Naive thymus-derived CD8-positive, alpha-beta T cell (primary cell): ENCODE measurements at regions not wholly inside any gene's neighbourhood (a gene's known extent, or its start where the extent isn't known, plus 50 kb on each side); places are given as distances from the start of the nearest gene placed in this dataset.

Experiments
- ATAC-seq, 2 donors: fragments of 150-1000 bp; cut with Tn5 transposase in 1 of 2; sonication (Bioruptor Pico), chemical (Tn5 transposase) in 1 of 2; 1 replicate in 1 of 2; 2 replicates in 1 of 2; pipeline ENCODE4 v1.10.0; 2021; ENCODE audit warnings: mild to moderate bottlenecking in 2 of 2, moderate library complexity in 2 of 2
- POLR2A ChIA-PET: fragments of 350-600 bp; sonication (Branson Sonifier 250); formaldehyde crosslinking; loops from one replicate; lab custom pipeline; 2021; ENCODE audit warnings: antibody characterized with exemption; lab: Charles Lee
- DNase-seq, 10 donors: peaks; one replicate each; pipeline versions ENCODE4 v3.0.0 to v3.0.0-alpha.2; 2020 to 2022
- H3K27ac Mint-ChIP-seq, 10 donors: one replicate each; pipeline ENCODE4 v1.8.0; 2020 to 2022; ENCODE audit warnings: mild to moderate bottlenecking in 10 of 10, mixed read lengths in 10 of 10, moderate library complexity in 4 of 10, inconsistent platforms in 1 of 10
- H3K27me3 Mint-ChIP-seq, 5 donors: one replicate each; pipeline ENCODE4 v1.8.0; 2021 to 2022; ENCODE audit warnings: mixed read lengths in 5 of 5
- H3K36me3 Mint-ChIP-seq, 3 donors: one replicate each; pipeline ENCODE4 v1.8.0; 2020 to 2022; ENCODE audit warnings: mixed read lengths in 3 of 3, mild to moderate bottlenecking in 2 of 3, inconsistent platforms in 1 of 3
- H3K4me1 Mint-ChIP-seq, 4 donors: one replicate each; pipeline ENCODE4 v1.8.0; 2021 to 2022; ENCODE audit warnings: mixed read lengths in 4 of 4
- H3K4me3 Mint-ChIP-seq, 10 donors: one replicate each; pipeline ENCODE4 v1.8.0; 2020 to 2022; ENCODE audit warnings: mild to moderate bottlenecking in 10 of 10, mixed read lengths in 10 of 10, moderate library complexity in 6 of 10, inconsistent platforms in 1 of 10
- H3K9me3 Mint-ChIP-seq, 9 donors: one replicate each; pipeline ENCODE4 v1.8.0; 2020 to 2022; ENCODE audit warnings: mixed read lengths in 9 of 9, mild to moderate bottlenecking in 3 of 9, inconsistent platforms in 1 of 9, moderate library complexity in 1 of 9

DNA sequence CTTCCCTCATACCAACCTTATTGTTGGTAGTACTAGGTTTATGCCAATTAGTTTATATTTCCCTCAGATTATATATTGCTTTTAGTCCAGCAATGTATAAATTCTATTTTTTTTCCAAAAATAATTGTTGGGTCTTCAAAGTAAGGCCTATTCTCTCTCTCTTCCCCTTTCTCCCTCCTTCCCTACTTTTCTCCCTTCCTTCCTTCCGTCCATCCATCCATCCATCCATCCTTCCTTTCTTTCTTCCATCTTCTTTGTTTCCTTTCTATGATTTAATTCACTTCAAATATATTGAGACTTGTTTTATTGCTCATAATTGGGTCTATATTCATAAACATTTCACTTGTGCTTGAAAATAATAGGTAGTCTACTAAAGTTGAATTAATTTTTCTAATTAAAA is 1259.2 kb downstream of the FSCB start:
- POLR2A ChIA-PET, result no interaction called here
- H3K27ac Mint-ChIP-seq, result no peak overlapping the region
- ATAC-seq, result no peak
- H3K4me3 Mint-ChIP-seq, result no peak overlapping the region
- no peaks in the 10 kb centered on the region for H3K27me3 Mint-ChIP-seq
- DNase-seq, result no peak
- no peaks in the 10 kb centered on the region for H3K4me1 Mint-ChIP-seq
- peaks cover 0 to 17% (median 10%) of the 10 kb centered on the region in 9 donors for H3K9me3 Mint-ChIP-seq
- no peaks in the 10 kb centered on the region for H3K36me3 Mint-ChIP-seq

GRCh38 chr14:43244142-43244625 is 1262.9 kb downstream of the FSCB start:
- POLR2A ChIA-PET, result no interaction called here
- peaks cover 4 to 19% (median 12%) of the 10 kb centered on the region in 9 donors for H3K9me3 Mint-ChIP-seq

DNA sequence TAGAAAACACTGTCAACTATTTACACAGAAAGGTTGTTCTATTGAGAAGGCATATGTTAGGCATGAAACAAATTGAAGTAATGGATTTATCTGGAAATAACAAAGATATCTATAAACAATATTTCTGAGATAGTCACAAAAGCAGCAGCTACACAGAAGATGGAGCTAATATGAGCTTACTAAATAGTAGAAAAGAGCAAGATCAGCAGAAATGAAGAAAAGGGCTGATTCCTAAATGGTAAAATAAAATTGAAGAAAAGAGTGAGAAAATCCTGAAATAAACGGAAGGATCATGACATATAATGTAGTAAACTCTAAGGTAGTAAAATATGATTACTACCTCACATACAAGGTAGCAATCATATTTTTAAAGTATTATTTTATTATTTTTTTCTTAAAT is 1263.9 kb downstream of the FSCB start:
- Mint-ChIP-seq H3K4me1 (no peaks in the 10 kb centered on the region), H3K27me3 (no peaks in the 10 kb centered on the region), H3K27ac (no peak overlapping the region), H3K36me3 (no peaks in the 10 kb centered on the region), H3K9me3 (peaks cover 2 to 23% (median 14%) of the 10 kb centered on the region in 9 donors), H3K4me3 (no peak overlapping the region)
- POLR2A ChIA-PET, result no interaction called here
- DNase-seq (no peak), ATAC-seq (no peak)

More at GRCh38 chr14:43244142-43244625, 1262.9 kb downstream of the FSCB start:
- H3K27ac Mint-ChIP-seq, result no peak overlapping the region
- H3K4me3 Mint-ChIP-seq, result no peak overlapping the region
- no peak for ATAC-seq
- no peaks in the 10 kb centered on the region for H3K36me3 Mint-ChIP-seq
- no peaks in the 10 kb centered on the region for H3K4me1 Mint-ChIP-seq
- DNase-seq, result no peak
- H3K27me3 Mint-ChIP-seq, result no peaks in the 10 kb centered on the region

DNA sequence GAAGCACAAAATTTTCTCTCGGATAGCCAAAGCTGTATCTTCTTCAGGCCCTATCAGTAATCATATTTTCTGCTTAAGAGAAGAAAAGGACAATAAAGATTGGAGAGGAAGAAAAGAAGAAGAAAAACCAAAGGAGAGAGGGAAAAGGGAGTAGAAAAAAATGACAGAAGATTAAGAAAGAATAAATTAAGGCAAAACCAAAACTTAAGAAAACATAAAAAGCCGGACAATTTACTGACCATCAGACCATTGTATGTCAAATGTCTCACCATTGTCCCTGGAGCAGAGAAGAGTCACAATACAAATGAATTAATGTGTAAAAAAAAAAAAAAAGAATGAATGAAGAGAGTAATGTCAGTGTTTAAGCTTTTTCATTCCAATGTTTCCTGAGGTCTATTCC is 1274.8 kb downstream of the FSCB start:
- no peak overlapping the region for H3K27ac Mint-ChIP-seq
- DNase-seq (no peak), ATAC-seq (no peak)
- H3K4me3 Mint-ChIP-seq, result no peak overlapping the region
- H3K36me3 Mint-ChIP-seq, result peaks cover 0 to 8% (median 0%) of the 10 kb centered on the region in 3 donors
- peaks cover 3 to 38% (median 14%) of the 10 kb centered on the region in 9 donors for H3K9me3 Mint-ChIP-seq
- no peaks in the 10 kb centered on the region for H3K27me3 Mint-ChIP-seq
- H3K4me1 Mint-ChIP-seq, result no peaks in the 10 kb centered on the region
- POLR2A ChIA-PET, result no interaction called here

GRCh38 chr14:43215524-43215923 is 1291.6 kb downstream of the FSCB start:
- no peak overlapping the region for H3K27ac Mint-ChIP-seq
- H3K4me3 Mint-ChIP-seq, result no peak overlapping the region
- H3K27me3 Mint-ChIP-seq, result no peaks in the 10 kb centered on the region
- no peak for ATAC-seq
- DNase-seq, result no peak
- peaks cover 0 to 15% (median 7%) of the 10 kb centered on the region in 9 donors for H3K9me3 Mint-ChIP-seq
- no peaks in the 10 kb centered on the region for H3K4me1 Mint-ChIP-seq
- no peaks in the 10 kb centered on the region for H3K36me3 Mint-ChIP-seq
- POLR2A ChIA-PET, result no interaction called here

- ATAC-seq, result no peak
- H3K27me3 Mint-ChIP-seq, result no peaks in the 10 kb centered on the region
- POLR2A ChIA-PET, result no interaction called here
- H3K9me3 Mint-ChIP-seq, result peaks cover 2 to 21% (median 6%) of the 10 kb centered on the region in 9 donors
- no peak for DNase-seq
- no peaks in the 10 kb centered on the region for H3K36me3 Mint-ChIP-seq
- no peak overlapping the region for H3K4me3 Mint-ChIP-seq
- H3K4me1 Mint-ChIP-seq, result no peaks in the 10 kb centered on the region
- H3K27ac Mint-ChIP-seq, result no peak overlapping the region
These were observed 1299.9 kb downstream of the FSCB start for GRCh38 chr14:43207189-43207588.

- Mint-ChIP-seq H3K4me1 (no peaks in the 10 kb centered on the region), H3K27ac (no peak overlapping the region)
These were observed 1302.3 kb downstream of the FSCB start for GRCh38 chr14:43204816-43205215.

GRCh38 chr14:43200519-43200918 is 1306.6 kb downstream of the FSCB start:
- H3K27me3 Mint-ChIP-seq, result no peaks in the 10 kb centered on the region
- H3K36me3 Mint-ChIP-seq, result no peaks in the 10 kb centered on the region
- ATAC-seq, result no peak
- peaks cover 0 to 9% (median 2%) of the 10 kb centered on the region in 9 donors for H3K9me3 Mint-ChIP-seq
- H3K4me3 Mint-ChIP-seq, result no peak overlapping the region
- no peak overlapping the region for H3K27ac Mint-ChIP-seq
- POLR2A ChIA-PET, result no interaction called here
- H3K4me1 Mint-ChIP-seq, result no peaks in the 10 kb centered on the region
- DNase-seq, result no peak

More at GRCh38 chr14:43204816-43205215, 1302.3 kb downstream of the FSCB start:
- Mint-ChIP-seq H3K4me3 (no peak overlapping the region), H3K9me3 (peaks cover 2 to 21% (median 6%) of the 10 kb centered on the region in 9 donors), H3K27me3 (no peaks in the 10 kb centered on the region), H3K36me3 (no peaks in the 10 kb centered on the region)
- no peak for DNase-seq
- POLR2A ChIA-PET, result no interaction called here
- no peak for ATAC-seq

DNA sequence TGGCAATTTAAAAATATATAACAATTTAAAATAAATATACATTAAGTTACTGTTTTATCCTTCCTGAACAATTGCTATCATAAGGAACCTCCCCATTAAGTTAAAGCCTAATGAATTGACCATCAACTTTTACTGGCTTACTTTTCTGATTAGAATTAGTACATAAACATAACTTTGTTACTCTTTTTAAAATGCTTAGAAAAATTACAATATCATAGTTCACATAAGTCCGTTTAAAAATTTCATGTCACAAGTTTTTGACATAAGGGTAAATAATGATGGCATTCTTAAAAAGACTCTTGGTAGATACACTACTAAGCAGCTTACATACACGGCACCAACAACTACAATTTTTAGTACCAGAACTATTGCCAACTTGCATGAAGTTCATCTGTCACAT is 1308.6 kb downstream of the FSCB start:
- Mint-ChIP-seq H3K27ac (no peak overlapping the region), H3K4me1 (no peaks in the 10 kb centered on the region), H3K36me3 (no peaks in the 10 kb centered on the region), H3K27me3 (no peaks in the 10 kb centered on the region), H3K9me3 (peaks cover 0 to 5% (median 2%) of the 10 kb centered on the region in 9 donors), H3K4me3 (no peak overlapping the region)
- DNase-seq (no peak), ATAC-seq (no peak)
- POLR2A ChIA-PET, result no interaction called here

- H3K36me3 Mint-ChIP-seq, result no peaks in the 10 kb centered on the region
- POLR2A ChIA-PET, result no interaction called here
These were observed 1322.5 kb downstream of the FSCB start for GRCh38 chr14:43184540-43184939.

DNA sequence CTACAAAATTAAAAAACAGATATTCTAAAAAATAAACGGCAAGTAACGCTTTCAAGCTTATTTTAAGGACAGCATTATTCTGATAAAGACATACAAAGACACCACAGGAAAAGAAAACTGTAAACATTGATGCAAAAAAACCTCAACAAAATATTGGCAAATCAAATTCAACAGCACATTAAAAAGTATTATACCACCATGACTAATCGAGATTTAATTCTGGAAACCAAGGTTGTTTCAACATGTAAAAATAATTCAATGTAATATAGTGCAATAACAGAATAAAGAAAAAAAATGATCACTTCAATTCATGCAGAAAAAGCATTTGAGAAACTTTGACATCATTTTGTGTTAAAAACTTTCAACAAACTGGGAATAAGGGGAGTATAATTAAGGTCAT is 1323.2 kb downstream of the FSCB start:
- H3K4me3 Mint-ChIP-seq, result no peak overlapping the region
- ATAC-seq (no peak), DNase-seq (no peak)
- POLR2A ChIA-PET, result no interaction called here
- H3K36me3 Mint-ChIP-seq, result no peaks in the 10 kb centered on the region
- H3K27ac Mint-ChIP-seq, result no peak overlapping the region
- no peaks in the 10 kb centered on the region for H3K4me1 Mint-ChIP-seq
- no peaks in the 10 kb centered on the region for H3K27me3 Mint-ChIP-seq
- peaks cover 0 to 36% (median 4%) of the 10 kb centered on the region in 9 donors for H3K9me3 Mint-ChIP-seq

More at GRCh38 chr14:43184540-43184939, 1322.5 kb downstream of the FSCB start:
- no peaks in the 10 kb centered on the region for H3K27me3 Mint-ChIP-seq
- ATAC-seq, result no peak
- no peak overlapping the region for H3K27ac Mint-ChIP-seq
- H3K4me3 Mint-ChIP-seq, result no peak overlapping the region
- DNase-seq, result no peak
- peaks cover 0 to 34% (median 7%) of the 10 kb centered on the region in 9 donors for H3K9me3 Mint-ChIP-seq
- no peaks in the 10 kb centered on the region for H3K4me1 Mint-ChIP-seq

DNA sequence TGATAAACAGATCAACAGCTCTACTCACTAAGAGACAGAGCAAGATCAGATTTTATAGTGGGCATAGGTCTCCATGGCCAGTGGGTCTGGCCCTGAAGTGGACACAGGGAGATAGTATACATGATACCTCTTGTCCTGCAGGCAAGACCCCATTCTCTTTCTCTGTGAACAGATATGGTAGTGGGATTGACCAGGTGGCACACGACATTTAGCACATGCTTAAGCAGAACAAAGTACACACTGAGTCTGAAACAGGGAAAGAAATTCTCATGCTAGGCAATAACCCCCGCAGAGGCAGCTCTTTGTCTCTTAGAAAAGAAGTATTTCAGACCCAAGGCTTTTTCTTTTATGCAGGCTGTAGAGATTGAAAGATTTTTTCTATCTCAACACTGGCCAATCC is 1331.2 kb downstream of the FSCB start:
- H3K27me3 Mint-ChIP-seq, result no peaks in the 10 kb centered on the region
- no peaks in the 10 kb centered on the region for H3K4me1 Mint-ChIP-seq
- no peak overlapping the region for H3K27ac Mint-ChIP-seq
- DNase-seq (no peak), ATAC-seq (no peak)
- H3K9me3 Mint-ChIP-seq, result peaks cover 0 to 24% (median 5%) of the 10 kb centered on the region in 9 donors
- no peaks in the 10 kb centered on the region for H3K36me3 Mint-ChIP-seq
- POLR2A ChIA-PET, result no interaction called here
- H3K4me3 Mint-ChIP-seq, result no peak overlapping the region

DNA sequence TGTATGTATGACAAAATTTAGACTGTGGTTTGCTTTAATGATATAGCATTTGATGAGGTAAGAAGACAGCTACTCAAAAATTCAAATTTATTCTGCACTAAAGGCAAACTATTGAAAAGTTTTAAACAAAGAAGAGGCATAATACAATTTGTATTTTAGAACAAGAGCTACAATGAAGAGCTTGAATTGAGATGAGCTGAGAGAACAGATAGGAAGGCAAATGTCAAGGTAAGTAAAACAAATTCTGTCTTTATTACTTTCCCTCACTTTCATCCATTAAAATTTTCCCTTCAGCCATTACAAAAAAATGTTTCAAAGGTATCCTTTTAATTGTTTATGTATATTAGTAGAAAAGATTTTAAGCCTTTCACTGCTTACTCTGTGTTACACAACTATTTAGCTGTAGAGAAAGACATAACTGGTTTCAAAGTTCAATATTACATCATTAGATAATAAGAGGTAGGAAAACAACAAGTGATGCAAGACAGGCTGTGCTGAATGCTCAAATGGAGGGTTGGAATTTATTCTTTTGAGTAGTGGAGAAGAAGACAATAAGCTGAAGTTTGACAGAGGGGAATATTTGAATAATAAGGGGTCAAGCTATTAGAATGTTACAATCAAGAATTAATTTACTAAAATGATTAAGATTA is 1334.1 kb downstream of the FSCB start:
- DNase-seq (no peak), ATAC-seq (no peak)
- Mint-ChIP-seq H3K4me3 (no peak overlapping the region), H3K4me1 (no peaks in the 10 kb centered on the region), H3K36me3 (no peaks in the 10 kb centered on the region), H3K27me3 (no peaks in the 10 kb centered on the region), H3K27ac (no peak overlapping the region), H3K9me3 (peaks cover 0 to 12% (median 2%) of the 10 kb centered on the region in 9 donors)
- POLR2A ChIA-PET, result interaction anchor here (0.7 kb wide), 1 partner anchor 22 kb away, joined by 3 read pairs; no protein-coding TSS in a partner anchor

DNA sequence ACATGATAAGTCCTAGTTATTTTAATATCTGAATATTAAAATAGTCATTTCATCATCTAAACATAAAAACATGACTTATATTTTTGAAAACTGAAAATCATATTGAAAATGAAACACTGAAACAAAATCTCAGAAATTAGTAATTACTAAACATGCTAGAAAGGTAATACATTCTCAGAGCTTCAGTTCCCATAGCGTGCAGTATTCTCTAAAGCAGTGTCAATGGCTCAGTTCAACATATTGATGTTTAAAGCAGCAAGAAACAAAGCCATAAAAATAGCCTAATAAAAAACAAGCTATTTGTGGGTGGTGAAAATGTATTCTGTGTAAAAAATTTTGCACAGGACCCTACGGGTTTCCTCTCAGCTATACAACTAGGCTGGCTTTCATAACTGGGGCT is 1337.4 kb downstream of the FSCB start:
- POLR2A ChIA-PET, result no interaction called here
- H3K4me3 Mint-ChIP-seq, result no peak overlapping the region
- no peaks in the 10 kb centered on the region for H3K27me3 Mint-ChIP-seq
- H3K36me3 Mint-ChIP-seq, result no peaks in the 10 kb centered on the region
- no peak overlapping the region for H3K27ac Mint-ChIP-seq
- DNase-seq (no peak), ATAC-seq (no peak)
- H3K4me1 Mint-ChIP-seq, result no peaks in the 10 kb centered on the region
- H3K9me3 Mint-ChIP-seq, result peaks cover 0 to 17% (median 4%) of the 10 kb centered on the region in 9 donors
